ENCODE measurements at regions not wholly inside any gene's neighbourhood (a gene's known extent, or its start where the extent isn't known, plus 50 kb on each side); places are given as distances from the start of the nearest gene placed in this dataset.

DNA sequence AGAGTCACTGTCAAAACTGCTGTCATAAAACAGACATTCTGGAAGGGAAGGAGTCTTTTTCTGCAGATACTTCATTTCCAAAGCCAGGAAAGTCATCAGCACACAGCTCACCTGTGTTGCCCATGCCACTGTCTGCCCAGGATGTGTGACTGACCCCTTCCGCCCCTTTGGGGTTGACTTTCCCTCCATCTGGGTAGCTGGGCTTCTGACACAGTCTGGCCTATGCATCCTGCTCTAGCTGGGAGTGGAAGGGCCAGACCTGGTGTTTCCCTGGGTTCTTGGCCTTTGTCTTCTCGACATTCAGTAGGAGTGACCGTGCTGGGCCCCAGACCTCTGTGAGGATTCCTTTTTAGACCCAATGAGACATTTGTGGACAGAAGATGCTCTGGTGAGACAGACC lies 378.9 kb upstream of the NUPR2 start:
- Histone ChIP-seq H3K36me3 (no peaks in the 10 kb centered on the region), H3K27ac (no peak overlapping the region), H3K4me1 (no peaks in the 10 kb centered on the region), H3K27me3 (no peaks in the 10 kb centered on the region), H3K9me3 (peaks cover 0 to 66% (median 0%) of the 10 kb centered on the region in 3 donors), H3K4me3 (no peak overlapping the region)
- no peak for TF ChIP-seq CTCF (IDR thresholded peaks at IDR 0.05)
- TF ChIP-seq POLR2A (IDR thresholded peaks at IDR 0.05), result no peak
- no peak for TF ChIP-seq EP300 (IDR thresholded peaks at IDR 0.05)
- no peak for TF ChIP-seq POLR2AphosphoS5 (IDR thresholded peaks at IDR 0.05)
- no peak for ATAC-seq
- WGBS, 2 donors (ENCODE audit: low coverage in 1 of 2), result 86% methylated on average over 1 of the region's 3 CpGs; no CpG with 5 or more reads in 1 of the 2 donors

GRCh38 chr7:56493704-56494450 lies 377.7 kb upstream of the NUPR2 start:
- Histone ChIP-seq H3K27ac (no peak overlapping the region), H3K4me3 (no peak overlapping the region), H3K36me3 (no peaks in the 10 kb centered on the region), H3K9me3 (peaks cover 0 to 77% (median 0%) of the 10 kb centered on the region in 3 donors), H3K4me1 (no peaks in the 10 kb centered on the region), H3K27me3 (no peaks in the 10 kb centered on the region)
- no CpG with 5 or more reads among the region's 8 CpGs for WGBS, 2 donors (ENCODE audit: low coverage in 1 of 2)
- no peak for ATAC-seq
- TF ChIP-seq POLR2AphosphoS5 (IDR thresholded peaks at IDR 0.05) (no peak), POLR2A (IDR thresholded peaks at IDR 0.05) (no peak), EP300 (IDR thresholded peaks at IDR 0.05) (no peak), CTCF (IDR thresholded peaks at IDR 0.05) (no peak)

GRCh38 chr7:56493196-56493595 lies 377.0 kb upstream of the NUPR2 start:
- ATAC-seq, result no peak
- peaks cover 0 to 79% (median 0%) of the 10 kb centered on the region in 3 donors for H3K9me3 ChIP-seq
- H3K36me3 ChIP-seq, result no peaks in the 10 kb centered on the region
- no peaks in the 10 kb centered on the region for H3K4me1 ChIP-seq
- H3K4me3 ChIP-seq, result no peak overlapping the region
- 80% methylated on average over 1 of the region's 4 CpGs; no CpG with 5 or more reads in 1 of the 2 donors for WGBS, 2 donors (ENCODE audit: low coverage in 1 of 2)
- H3K27me3 ChIP-seq, result no peaks in the 10 kb centered on the region
- no peak overlapping the region for H3K27ac ChIP-seq
- TF ChIP-seq EP300 (IDR thresholded peaks at IDR 0.05) (no peak), CTCF (IDR thresholded peaks at IDR 0.05) (no peak), POLR2AphosphoS5 (IDR thresholded peaks at IDR 0.05) (no peak), POLR2A (IDR thresholded peaks at IDR 0.05) (no peak)

DNA sequence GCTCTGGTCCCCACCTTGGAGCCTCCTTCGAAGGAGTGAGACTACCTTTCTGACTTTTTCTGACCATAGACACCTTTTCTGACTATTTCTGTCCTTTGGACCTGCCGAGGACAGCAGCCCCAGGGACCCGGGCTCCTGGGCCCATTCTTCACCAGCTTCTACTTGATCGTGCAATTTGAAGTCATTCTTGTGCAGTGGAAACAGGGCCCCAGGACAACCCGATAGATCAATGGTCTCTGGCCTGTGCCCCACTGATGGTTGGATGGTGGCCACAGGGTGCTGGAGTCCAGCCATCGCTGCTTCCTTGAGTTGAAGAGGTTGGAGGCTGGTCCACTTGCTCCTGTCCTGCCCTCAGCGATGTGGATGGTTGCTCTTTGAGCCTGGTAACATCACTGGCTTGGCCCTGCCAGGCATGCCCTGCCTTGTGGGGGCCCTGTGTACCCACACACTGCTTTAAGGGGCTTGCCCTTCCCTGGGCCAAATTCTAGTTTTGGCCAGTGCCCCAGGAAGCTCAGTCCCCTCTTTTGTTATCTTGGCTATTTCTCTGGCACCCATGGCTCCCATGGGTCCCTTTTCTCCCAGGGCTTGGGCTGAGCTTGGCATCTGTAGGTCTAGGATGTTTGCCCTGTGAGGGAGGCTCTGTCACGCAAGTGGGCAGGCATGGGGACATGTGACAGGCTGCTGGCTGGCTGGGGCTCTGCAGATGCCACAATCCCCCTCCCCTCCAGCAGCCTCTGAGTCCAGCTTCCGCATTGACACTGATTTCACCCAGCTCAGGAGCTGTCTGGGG lies 375.6 kb upstream of the NUPR2 start:
- Histone ChIP-seq H3K4me3 (no peak overlapping the region), H3K36me3 (no peaks in the 10 kb centered on the region), H3K4me1 (no peaks in the 10 kb centered on the region), H3K27ac (no peak overlapping the region), H3K9me3 (peaks cover 0 to 82% (median 0%) of the 10 kb centered on the region in 3 donors), H3K27me3 (no peaks in the 10 kb centered on the region)
- WGBS, 2 donors (ENCODE audit: low coverage in 1 of 2), result 100% methylated on average over 2 of the region's 9 CpGs; no CpG with 5 or more reads in 1 of the 2 donors
- TF ChIP-seq CTCF (IDR thresholded peaks at IDR 0.05) (no peak), POLR2AphosphoS5 (IDR thresholded peaks at IDR 0.05) (no peak), POLR2A (IDR thresholded peaks at IDR 0.05) (no peak), EP300 (IDR thresholded peaks at IDR 0.05) (no peak)
- no peak for ATAC-seq
